Endodermal cell (in vitro differentiated cells): ENCODE measurements at regions not wholly inside any gene's neighbourhood (a gene's known extent, or its start where the extent isn't known, plus 50 kb on each side); places are given as distances from the start of the nearest gene placed in this dataset.

Experiments
- DNase-seq: peaks from one replicate; pipeline ENCODE4 v3.0.0-alpha.2; 2017
- H3K27ac ChIP-seq: 2 replicates; pipeline ENCODE4 v1.5.1; 2013; ENCODE audit warnings: mild to moderate bottlenecking, low read depth, low read length, moderate library complexity
- H3K27me3 ChIP-seq: 2 replicates; pipeline ENCODE4 v1.6.1; 2013; ENCODE audit warnings: mild to moderate bottlenecking, low read length, moderate library complexity; ENCODE audit not compliant: insufficient read depth, control insufficient read depth, poor library complexity, severe bottlenecking
- H3K36me3 ChIP-seq: 2 replicates; pipeline ENCODE4 v1.7.0; 2013; ENCODE audit warnings: mild to moderate bottlenecking, low read length, moderate library complexity; ENCODE audit not compliant: control insufficient read depth, insufficient read depth
- H3K4me1 ChIP-seq: one replicate; pipeline ENCODE4 v1.7.0; 2013; ENCODE audit warnings: low read length; ENCODE audit not compliant: control insufficient read depth, insufficient read depth
- H3K4me3 ChIP-seq: 2 replicates; pipeline ENCODE4 v1.5.1; 2013; ENCODE audit warnings: mild to moderate bottlenecking, low read length, moderate library complexity
- H3K9ac ChIP-seq: 2 replicates; pipeline ENCODE4 v1.6.1; 2013; ENCODE audit warnings: mild to moderate bottlenecking, low read length, moderate library complexity; ENCODE audit not compliant: poor library complexity, severe bottlenecking; ENCODE audit errors: extremely low read depth
- H3K9me3 ChIP-seq: 2 replicates; pipeline ENCODE4 v1.6.1; 2013; ENCODE audit warnings: mild to moderate bottlenecking, low read length, moderate library complexity; ENCODE audit not compliant: control insufficient read depth
- H3K27ac Mint-ChIP-seq: 2 replicates; pipeline ENCODE4 v1.8.0; 2020; ENCODE audit warnings: mixed read lengths
- H3K27me3 Mint-ChIP-seq: 2 replicates; pipeline ENCODE4 v1.8.0; 2021; ENCODE audit warnings: mild to moderate bottlenecking, mixed read lengths; ENCODE audit not compliant: insufficient read depth
- H3K36me3 Mint-ChIP-seq: 2 replicates; pipeline ENCODE4 v1.8.0; 2020; ENCODE audit warnings: low read depth, mixed read lengths
- H3K4me1 Mint-ChIP-seq: 2 replicates; pipeline ENCODE4 v1.8.0; 2020; ENCODE audit warnings: mixed read lengths
- H3K4me3 Mint-ChIP-seq: 2 replicates; pipeline ENCODE4 v1.8.0; 2020; ENCODE audit warnings: mild to moderate bottlenecking, moderate library complexity, mixed read lengths
- H3K9me3 Mint-ChIP-seq: 2 replicates; pipeline ENCODE4 v1.8.0; 2020; ENCODE audit warnings: mild to moderate bottlenecking, mixed read lengths
- CTCF ChIP-seq: fragments of 200-600 bp; sonication (generic); conservative IDR thresholded peaks from 2 replicates; pipeline ENCODE4 v1.5.0; 2021; ENCODE audit warnings: antibody characterized with exemption, mild to moderate bottlenecking
- WGBS, 2 experiments: methylation state at CpG; one replicate each; pipeline versions ENCODE4 v1.1.5 to v1.1.7; 2013; ENCODE audit warnings: missing lambda C conversion rate in 2 of 2, mixed read lengths in 1 of 2; ENCODE audit not compliant: insufficient coverage in 1 of 2, insufficient read length in 1 of 2; 5-methylcytosine and 5-hydroxymethylcytosine counted together

- no peak overlapping the region for H3K27ac Mint-ChIP-seq
- peaks cover 26% of the 10 kb centered on the region for H3K27me3 Mint-ChIP-seq
- no peaks in the 10 kb centered on the region for H3K9me3 Mint-ChIP-seq
- no peaks in the 10 kb centered on the region for H3K36me3 ChIP-seq
- no peaks in the 10 kb centered on the region for H3K36me3 Mint-ChIP-seq
- no peak overlapping the region for H3K4me3 ChIP-seq
- H3K9me3 ChIP-seq = no peaks in the 10 kb centered on the region
- no peak for DNase-seq
- H3K27me3 ChIP-seq = peaks cover 11% of the 10 kb centered on the region
- H3K4me1 Mint-ChIP-seq = no peaks in the 10 kb centered on the region
- TF ChIP-seq CTCF = no peak
- H3K27ac ChIP-seq = no peak overlapping the region
- no peak overlapping the region for H3K4me3 Mint-ChIP-seq
- H3K4me1 ChIP-seq = no peaks in the 10 kb centered on the region
- no peak overlapping the region for H3K9ac ChIP-seq
These were observed 91.7 kb upstream of the HIVEP3 start for GRCh38 chr1:42010381-42010780.

DNA sequence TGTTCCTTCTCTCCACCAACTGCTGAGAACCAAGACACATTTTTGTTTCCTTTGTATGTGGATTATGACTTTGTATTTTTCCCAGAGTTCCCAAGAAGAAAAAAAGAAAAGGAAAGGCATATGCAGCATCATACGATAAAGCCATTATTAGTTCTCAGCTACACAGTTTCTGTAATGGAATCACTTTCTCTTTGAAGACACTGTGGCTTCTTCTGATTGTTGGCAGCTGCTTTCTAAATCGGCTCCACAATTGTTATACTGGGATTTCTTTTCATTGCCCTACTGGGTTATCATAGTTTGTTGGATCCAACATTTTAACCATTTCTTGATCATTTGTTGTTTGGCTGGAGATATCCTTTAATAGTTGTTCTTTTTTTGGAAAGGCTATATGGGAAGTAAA, 89.5 kb upstream of the HIVEP3 start:
- H3K4me3 Mint-ChIP-seq = no peak overlapping the region
- H3K4me3 ChIP-seq = no peak overlapping the region
- H3K9ac ChIP-seq = no peak overlapping the region
- no peak overlapping the region for H3K27ac Mint-ChIP-seq
- no peaks in the 10 kb centered on the region for H3K4me1 ChIP-seq
- no peak for DNase-seq
- WGBS, 2 experiments = 83 to 100% methylated on average over 1 to 2 of the region's 2 CpGs
- H3K36me3 ChIP-seq = no peaks in the 10 kb centered on the region
- no peaks in the 10 kb centered on the region for H3K4me1 Mint-ChIP-seq
- no peaks in the 10 kb centered on the region for H3K36me3 Mint-ChIP-seq
- no peaks in the 10 kb centered on the region for H3K9me3 ChIP-seq
- H3K27me3 Mint-ChIP-seq = peaks cover 26% of the 10 kb centered on the region
- no peak overlapping the region for H3K27ac ChIP-seq
- TF ChIP-seq CTCF = no peak
- H3K9me3 Mint-ChIP-seq = no peaks in the 10 kb centered on the region
- peaks cover 11% of the 10 kb centered on the region for H3K27me3 ChIP-seq

GRCh38 chr1:42006836-42007235, 88.1 kb upstream of the HIVEP3 start:
- H3K9me3 Mint-ChIP-seq = no peaks in the 10 kb centered on the region

More at GRCh38 chr1:42006836-42007235, 88.1 kb upstream of the HIVEP3 start:
- Histone ChIP-seq H3K4me3 (no peak overlapping the region), H3K36me3 (no peaks in the 10 kb centered on the region), H3K27ac (no peak overlapping the region), H3K9me3 (no peaks in the 10 kb centered on the region), H3K9ac (no peak overlapping the region), H3K27me3 (peaks cover 11% of the 10 kb centered on the region), H3K4me1 (no peaks in the 10 kb centered on the region)
- peaks cover 26% of the 10 kb centered on the region for H3K27me3 Mint-ChIP-seq
- H3K4me1 Mint-ChIP-seq = no peaks in the 10 kb centered on the region
- H3K4me3 Mint-ChIP-seq = no peak overlapping the region
- no peak for TF ChIP-seq CTCF
- DNase-seq = no peak
- no peak overlapping the region for H3K27ac Mint-ChIP-seq
- no peaks in the 10 kb centered on the region for H3K36me3 Mint-ChIP-seq
- 91 to 92% methylated on average over 2 to 3 of the region's 3 CpGs for WGBS, 2 experiments
